ENCODE measurements at regions not wholly inside any gene's neighbourhood (a gene's known extent, or its start where the extent isn't known, plus 50 kb on each side); places are given as distances from the start of the nearest gene placed in this dataset.

DNA sequence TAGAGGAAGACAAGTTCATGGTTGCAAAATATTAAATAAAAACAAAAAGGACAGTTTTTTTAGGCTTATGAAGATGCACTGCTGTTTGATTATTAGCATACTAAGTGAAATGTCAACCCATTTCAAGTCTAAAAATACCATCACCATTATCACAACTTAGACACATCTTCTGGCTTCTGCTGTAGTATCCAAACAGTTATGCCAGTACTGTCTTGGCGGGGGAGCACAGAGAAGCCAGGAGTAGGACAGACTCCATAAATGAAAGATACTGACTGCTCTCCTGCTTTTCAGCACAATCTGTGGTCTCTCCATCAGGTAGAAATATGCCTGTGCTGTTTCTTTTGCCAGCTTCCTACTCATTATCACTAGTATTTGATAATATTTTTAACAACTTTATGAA is 179.2 kb upstream of the DSEL start:
- TF ChIP-seq POLR2A (IDR thresholded peaks at IDR 0.05): no peak
- TF ChIP-seq, protein P1, sequence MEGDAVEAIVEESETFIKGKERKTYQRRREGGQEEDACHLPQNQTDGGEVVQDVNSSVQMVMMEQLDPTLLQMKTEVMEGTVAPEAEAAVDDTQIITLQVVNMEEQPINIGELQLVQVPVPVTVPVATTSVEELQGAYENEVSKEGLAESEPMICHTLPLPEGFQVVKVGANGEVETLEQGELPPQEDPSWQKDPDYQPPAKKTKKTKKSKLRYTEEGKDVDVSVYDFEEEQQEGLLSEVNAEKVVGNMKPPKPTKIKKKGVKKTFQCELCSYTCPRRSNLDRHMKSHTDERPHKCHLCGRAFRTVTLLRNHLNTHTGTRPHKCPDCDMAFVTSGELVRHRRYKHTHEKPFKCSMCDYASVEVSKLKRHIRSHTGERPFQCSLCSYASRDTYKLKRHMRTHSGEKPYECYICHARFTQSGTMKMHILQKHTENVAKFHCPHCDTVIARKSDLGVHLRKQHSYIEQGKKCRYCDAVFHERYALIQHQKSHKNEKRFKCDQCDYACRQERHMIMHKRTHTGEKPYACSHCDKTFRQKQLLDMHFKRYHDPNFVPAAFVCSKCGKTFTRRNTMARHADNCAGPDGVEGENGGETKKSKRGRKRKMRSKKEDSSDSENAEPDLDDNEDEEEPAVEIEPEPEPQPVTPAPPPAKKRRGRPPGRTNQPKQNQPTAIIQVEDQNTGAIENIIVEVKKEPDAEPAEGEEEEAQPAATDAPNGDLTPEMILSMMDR (IDR thresholded peaks at IDR 0.05): no peak
- TF ChIP-seq EP300 (IDR thresholded peaks at IDR 0.05): no peak
